ENCODE measurements at regions not wholly inside any gene's neighbourhood (a gene's known extent, or its start where the extent isn't known, plus 50 kb on each side); places are given as distances from the start of the nearest gene placed in this dataset.

- H3K14ac ChIP-seq (ENCODE audit: insufficient read depth, low read length), result no peak overlapping the region
- H2BK5ac ChIP-seq (ENCODE audit: insufficient read length, low read length), result no peak overlapping the region
- no peak overlapping the region for H3K56ac ChIP-seq (ENCODE audit: insufficient read length, low read depth, low read length)
- no peak overlapping the region for H2AK5ac ChIP-seq (ENCODE audit: insufficient read length, low read length)
- H4K5ac ChIP-seq (ENCODE audit: insufficient read length, low read depth, low read length), result no peak overlapping the region
- no peaks in the 10 kb centered on the region for H3K79me2 ChIP-seq (ENCODE audit: insufficient read depth, low read length)
- no peak overlapping the region for H3K9ac ChIP-seq (ENCODE audit: extremely low read depth, insufficient read length, low read length)
- H3K4ac ChIP-seq (ENCODE audit: low read depth, low read length), result no peak overlapping the region
- H3K18ac ChIP-seq (ENCODE audit: insufficient read length, low read depth, low read length), result no peak overlapping the region
- no peak overlapping the region for H2BK12ac ChIP-seq (ENCODE audit: insufficient read length, low read depth, low read length)
- no CpG with 5 or more reads among the region's 3 CpGs for WGBS (ENCODE audit: extremely low coverage, insufficient read length, low lambda C conversion rate)
- H3K23me2 ChIP-seq (ENCODE audit: insufficient read length, low read depth, low read length, poor library complexity, severe bottlenecking), result no peaks in the 10 kb centered on the region
- peak; percentile 73 for DNase-seq
- H3K4me2 ChIP-seq (ENCODE audit: insufficient read depth, insufficient read length, low read length), result no peak overlapping the region
- H3K27ac ChIP-seq (ENCODE audit: insufficient read length, low read depth, low read length), result no peak overlapping the region
- Mint-ChIP-seq H3K9me3 (no peaks in the 10 kb centered on the region), H3K4me3 (no peak overlapping the region), H3K36me3 (ENCODE audit: insufficient read depth in 1 of 3, low read depth in 3 of 3) (no peaks in the 10 kb centered on the region), H3K27ac (no peak overlapping the region), H3K27me3 (ENCODE audit: low read depth) (peaks cover 100% of the 10 kb centered on the region), H3K4me1 (peaks cover 0 to 2% of the 10 kb centered on the region in 2 experiments; a peak in 2 of 4 replicates)
- no peaks in the 10 kb centered on the region for H3K9me3 ChIP-seq (ENCODE audit: control insufficient read depth, low read depth, low read length)
- TF ChIP-seq CTCF (conservative IDR thresholded peaks at IDR 0.05), result peak; percentile 86
- no peak overlapping the region for H3T11ph ChIP-seq (ENCODE audit: low read length)
- H4K20me1 ChIP-seq (ENCODE audit: control insufficient read depth, insufficient read depth, insufficient read length), result no peaks in the 10 kb centered on the region
- no peak overlapping the region for H4K8ac ChIP-seq (replicated peaks; ENCODE audit: insufficient read length, low read depth, low read length)
- no peak overlapping the region for H2AFZ ChIP-seq (ENCODE audit: low read length)
- peaks cover 12% of the 10 kb centered on the region; the same call in 1 of the 2 replicates for H3K27me3 ChIP-seq (ENCODE audit: insufficient read depth, low read length)
- H2BK15ac ChIP-seq (ENCODE audit: low read depth, low read length), result no peak overlapping the region
- no peaks in the 10 kb centered on the region for H3K79me1 ChIP-seq (ENCODE audit: insufficient read depth, low read depth, low read length, poor library complexity, severe bottlenecking)
- H2BK120ac ChIP-seq (ENCODE audit: low read depth, low read length, poor library complexity, severe bottlenecking), result no peak overlapping the region
- H2BK20ac ChIP-seq (ENCODE audit: low read depth, low read length, poor library complexity, severe bottlenecking), result no peak overlapping the region
- no peaks in the 10 kb centered on the region for H3K4me1 ChIP-seq (ENCODE audit: insufficient read depth, low read length)
- H3K23ac ChIP-seq (ENCODE audit: insufficient read length, low read depth, low read length), result no peak overlapping the region
- H4K91ac ChIP-seq (ENCODE audit: insufficient read length, low read depth, low read length), result no peak overlapping the region
Observed at GRCh38 chr22:22720201-22720723, 75.8 kb downstream of the GGTLC2 start.
